Panc1 (cell line): ENCODE measurements at regions not wholly inside any gene's neighbourhood (a gene's known extent, or its start where the extent isn't known, plus 50 kb on each side); places are given as distances from the start of the nearest gene placed in this dataset.
"Not testable (repeated sequence)": the region's sequence is repeated elsewhere in the genome, so short reads cannot be mapped to it uniquely, and the experiment has no call there.

ENCODE experiments used
- ATAC-seq: fragments of 200-7000 bp; cut with Tn5 transposase; 2 replicates; pipeline ENCODE4 v1.9.1; 2020; ENCODE audit warnings: mild to moderate bottlenecking, moderate library complexity
- BruUV-seq: library from RNA; stranded (reverse); fragments of 400-500 nt; replicated peaks from 2 replicates; lab custom pipeline; 2021; lab: Mats Ljungman, UMichigan
- CTCF ChIA-PET: fragments of 300-600 bp; sonication (Branson Sonifier 250); formaldehyde crosslinking; loops from one replicate; lab custom pipeline; 2022; ENCODE audit warnings: antibody characterized with exemption; lab: Charles Lee
- POLR2A ChIA-PET: fragments of 300-600 bp; sonication (Branson Sonifier 250); formaldehyde crosslinking; loops from one replicate; lab custom pipeline; 2022; ENCODE audit warnings: antibody characterized with exemption; lab: Charles Lee
- DNase-seq: peaks from one replicate; pipeline ENCODE4 v3.0.0-alpha.2; 2010; ENCODE audit warnings: low read depth, low spot score
- H3K27ac ChIP-seq: 2 replicates; pipeline ENCODE4 v1.5.1; 2011; ENCODE audit warnings: mild to moderate bottlenecking, low read length, inconsistent platforms
- H3K27me3 ChIP-seq: fragments of 200-500 bp; sonication (Bioruptor generic); 2 replicates; pipeline ENCODE4 v1.6.0; 2014; ENCODE audit warnings: low read length, inconsistent platforms; ENCODE audit not compliant: control insufficient read depth, insufficient read depth
- H3K36me3 ChIP-seq: fragments of 200-500 bp; sonication (Bioruptor generic); 2 replicates; pipeline ENCODE4 v1.5.1; 2014; ENCODE audit warnings: inconsistent platforms, mild to moderate bottlenecking, low read length, moderate library complexity; ENCODE audit not compliant: control insufficient read depth, insufficient read depth
- H3K4me1 ChIP-seq: 2 replicates; pipeline ENCODE4 v1.5.1; 2011; ENCODE audit warnings: inconsistent platforms, mild to moderate bottlenecking, low read length, moderate library complexity; ENCODE audit not compliant: control insufficient read depth, insufficient read depth
- H3K4me3 ChIP-seq, 2 experiments: 2 replicates each; pipeline ENCODE4 v1.5.1; 2011 to 2012; ENCODE audit warnings: low read depth in 2 of 2, low read length in 2 of 2, mild to moderate bottlenecking in 2 of 2, inconsistent platforms in 1 of 2, moderate library complexity in 1 of 2
- H3K9me3 ChIP-seq: fragments of 200-500 bp; sonication (Bioruptor generic); 2 replicates; pipeline ENCODE4 v1.5.1; 2014; ENCODE audit warnings: low read depth, mild to moderate bottlenecking, inconsistent platforms, low read length, moderate library complexity; ENCODE audit not compliant: control insufficient read depth, insufficient read depth
- POLR2AphosphoS5 ChIP-seq: IDR thresholded peaks from 2 replicates; pipeline ENCODE4 v1.6.1; 2012; ENCODE audit warnings: mild to moderate bottlenecking, low read depth, low read length, moderate library complexity
- REST ChIP-seq, 2 experiments: IDR thresholded peaks; 2 replicates each; pipeline ENCODE4 v1.6.1; 2011 to 2012; ENCODE audit warnings: low read depth in 2 of 2, control low read depth in 1 of 2, low read length in 1 of 2, mild to moderate bottlenecking in 1 of 2, moderate library complexity in 1 of 2; ENCODE audit not compliant: insufficient read depth in 1 of 2
- SIN3A ChIP-seq: IDR thresholded peaks from 2 replicates; pipeline ENCODE4 v1.6.1; 2012; ENCODE audit warnings: low read depth, mild to moderate bottlenecking, low read length, moderate library complexity, borderline replicate concordance; ENCODE audit not compliant: insufficient read depth
- TCF7L2 ChIP-seq: IDR thresholded peaks from 2 replicates; pipeline ENCODE4 v1.6.1; 2011; ENCODE audit warnings: mild to moderate bottlenecking, low read depth, low read length, inconsistent platforms
- in situ Hi-C: cut with HindIII; loops from 2 replicates; pipeline ENCODE4 v1.10.0; 2016; ENCODE audit warnings: low sequenced_read_pairs, low pct_unique_long_range_greater_than_20kb
- intact Hi-C: fragments of 100-400 bp; cut with micrococcal nuclease; formaldehyde crosslinking; loops from one replicate; pipeline ENCODE4 v1.10.0; 2022; ENCODE audit not compliant: unreplicated experiment
- TF ChIP-seq, protein P1 (sequence below): fragments of 450-650 bp; IDR thresholded peaks from 2 replicates; pipeline ENCODE4 v1.5.1; 2017; ENCODE audit warnings: mild to moderate bottlenecking

- in situ Hi-C loops, H3K4me3 ChIP-seq, DNase-seq, H3K36me3 ChIP-seq, POLR2A ChIA-PET, H3K27me3 ChIP-seq, BruUV-seq, intact Hi-C loops, H3K27ac ChIP-seq, H3K4me1 ChIP-seq, ATAC-seq, H3K9me3 ChIP-seq, CTCF ChIA-PET: not testable (repeated sequence)
Observed at GRCh38 chr16:29255957-29256356, 150.6 kb downstream of the NPIPB11 start.

DNA sequence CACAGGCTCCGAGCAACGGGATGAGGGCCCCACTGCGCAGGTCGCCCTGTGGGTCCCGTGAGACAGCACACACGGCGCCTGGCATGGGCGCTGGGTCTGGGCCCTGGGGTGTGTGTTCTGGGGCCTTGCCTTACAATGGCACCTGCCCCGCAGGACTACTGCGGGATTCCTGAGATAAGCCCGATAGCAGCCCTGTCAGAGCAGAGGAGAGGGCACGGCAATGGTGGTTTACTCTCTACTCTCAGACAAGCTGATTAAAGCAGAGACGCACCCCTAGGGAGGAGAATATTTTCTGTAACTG is 151.1 kb downstream of the NPIPB11 start:
- in situ Hi-C loops, intact Hi-C loops, H3K27me3 ChIP-seq, H3K9me3 ChIP-seq, DNase-seq, CTCF ChIA-PET, ATAC-seq, H3K27ac ChIP-seq, H3K4me3 ChIP-seq, H3K36me3 ChIP-seq, BruUV-seq, H3K4me1 ChIP-seq, POLR2A ChIA-PET: not testable (repeated sequence)

DNA sequence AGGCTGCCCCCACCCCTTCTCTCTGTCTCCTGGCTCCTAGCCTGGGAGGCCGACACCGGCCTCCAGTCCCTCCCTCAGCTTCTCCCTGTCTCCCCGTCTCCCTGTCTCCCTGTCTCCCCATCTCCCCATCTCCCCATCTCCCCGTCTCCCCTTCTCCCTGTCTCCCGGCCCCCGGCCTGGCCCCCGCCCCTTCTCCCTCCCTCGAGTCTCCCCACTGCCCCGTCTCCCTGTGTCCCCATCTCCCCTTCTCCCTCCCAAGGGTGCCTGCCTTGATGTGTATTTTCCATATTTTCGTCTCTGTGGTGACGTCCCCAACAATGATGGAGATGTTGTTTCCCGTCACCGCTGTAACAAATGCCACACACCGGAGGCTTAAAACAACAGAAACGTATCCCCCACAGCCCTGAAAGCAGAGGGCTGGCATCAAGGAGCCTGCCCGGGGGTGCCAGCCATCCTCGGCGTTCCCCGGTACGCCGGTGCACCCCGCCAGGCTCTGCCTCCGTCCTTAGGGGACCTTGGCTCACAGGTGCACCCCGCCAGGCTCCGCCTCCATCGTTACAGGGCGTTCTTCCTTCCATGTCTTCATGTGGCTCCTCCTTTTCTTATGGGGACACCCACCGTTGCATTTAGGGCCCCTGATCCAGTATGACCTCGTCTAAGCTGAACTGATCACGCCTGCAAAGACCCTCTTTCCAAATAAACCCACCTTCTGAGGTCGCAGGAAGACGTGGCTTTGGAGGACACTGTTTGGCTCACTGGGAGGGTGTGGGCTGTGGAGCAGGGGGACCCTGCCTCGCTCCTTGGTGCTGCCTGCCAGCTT is 151.6 kb downstream of the NPIPB11 start:
- Histone ChIP-seq H3K36me3 (no peaks in the 10 kb centered on the region), H3K9me3 (no peaks in the 10 kb centered on the region), H3K4me3 (no peak overlapping the region), H3K27ac (no peak overlapping the region), H3K27me3 (no peaks in the 10 kb centered on the region), H3K4me1 (peaks cover 4% of the 10 kb centered on the region)
- ChIA-PET CTCF (no interaction called here), POLR2A (no interaction called here)
- TF ChIP-seq POLR2AphosphoS5, result no peak
- no peak for TF ChIP-seq REST (IDR thresholded peaks at IDR 0.05; ENCODE audit: insufficient read depth in 1 of 2, low read depth in 2 of 2, low read length in 1 of 2)
- TF ChIP-seq, protein P1, sequence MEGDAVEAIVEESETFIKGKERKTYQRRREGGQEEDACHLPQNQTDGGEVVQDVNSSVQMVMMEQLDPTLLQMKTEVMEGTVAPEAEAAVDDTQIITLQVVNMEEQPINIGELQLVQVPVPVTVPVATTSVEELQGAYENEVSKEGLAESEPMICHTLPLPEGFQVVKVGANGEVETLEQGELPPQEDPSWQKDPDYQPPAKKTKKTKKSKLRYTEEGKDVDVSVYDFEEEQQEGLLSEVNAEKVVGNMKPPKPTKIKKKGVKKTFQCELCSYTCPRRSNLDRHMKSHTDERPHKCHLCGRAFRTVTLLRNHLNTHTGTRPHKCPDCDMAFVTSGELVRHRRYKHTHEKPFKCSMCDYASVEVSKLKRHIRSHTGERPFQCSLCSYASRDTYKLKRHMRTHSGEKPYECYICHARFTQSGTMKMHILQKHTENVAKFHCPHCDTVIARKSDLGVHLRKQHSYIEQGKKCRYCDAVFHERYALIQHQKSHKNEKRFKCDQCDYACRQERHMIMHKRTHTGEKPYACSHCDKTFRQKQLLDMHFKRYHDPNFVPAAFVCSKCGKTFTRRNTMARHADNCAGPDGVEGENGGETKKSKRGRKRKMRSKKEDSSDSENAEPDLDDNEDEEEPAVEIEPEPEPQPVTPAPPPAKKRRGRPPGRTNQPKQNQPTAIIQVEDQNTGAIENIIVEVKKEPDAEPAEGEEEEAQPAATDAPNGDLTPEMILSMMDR, result no peak
- TF ChIP-seq SIN3A, result no peak
- no peak for TF ChIP-seq TCF7L2
- no peak for DNase-seq
- no peak for ATAC-seq
- in situ Hi-C loops, result no loop called here
- no TSS peak for BruUV-seq
- intact Hi-C loops, result no loop called here

DNA sequence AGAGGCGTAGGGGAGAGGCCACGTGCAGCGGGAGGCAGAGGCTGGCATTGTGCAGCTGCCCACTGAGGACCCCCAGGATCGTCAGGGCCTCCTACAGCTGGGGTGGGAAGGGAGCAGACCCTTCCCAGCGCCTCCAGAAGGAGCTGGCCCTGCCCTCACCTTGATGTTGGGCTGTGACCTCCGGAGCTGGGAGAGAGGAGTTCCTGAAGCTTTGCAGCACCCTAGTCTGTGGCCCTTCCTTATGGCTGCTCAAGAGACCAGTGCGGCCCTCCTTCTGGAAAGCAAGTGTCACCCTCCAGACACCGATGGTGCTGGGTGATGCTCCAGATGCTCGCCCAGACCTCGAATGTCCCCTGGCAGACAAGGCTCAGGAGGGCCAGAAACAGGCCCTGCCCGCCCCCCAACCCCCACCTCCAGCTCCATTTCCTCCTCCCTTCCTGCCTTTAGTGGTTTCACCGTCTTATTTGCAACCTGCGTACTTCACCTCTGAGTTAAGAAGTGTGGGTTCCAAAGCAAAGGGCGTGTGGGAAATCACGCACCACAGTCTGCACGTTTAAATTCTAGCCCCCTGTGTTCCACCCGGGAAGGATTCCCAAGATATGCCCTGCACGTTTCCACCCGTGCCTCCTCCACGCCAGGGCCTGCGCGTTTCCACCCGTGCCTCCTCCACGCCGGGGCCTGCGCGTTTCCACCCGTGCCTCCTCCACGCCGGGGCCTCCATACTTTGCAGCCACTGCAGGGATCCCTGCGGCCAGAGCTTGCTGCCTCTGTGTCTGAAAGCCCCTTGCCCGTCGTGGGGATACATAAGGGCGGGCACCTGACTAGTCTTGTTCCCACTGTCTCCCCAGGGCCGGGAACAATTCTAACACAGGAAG is 152.6 kb downstream of the NPIPB11 start:
- DNase-seq, H3K27me3 ChIP-seq, in situ Hi-C loops, H3K4me3 ChIP-seq, H3K9me3 ChIP-seq, H3K4me1 ChIP-seq, POLR2A ChIA-PET, BruUV-seq, intact Hi-C loops, H3K36me3 ChIP-seq, ATAC-seq, H3K27ac ChIP-seq, CTCF ChIA-PET: not testable (repeated sequence)

DNA sequence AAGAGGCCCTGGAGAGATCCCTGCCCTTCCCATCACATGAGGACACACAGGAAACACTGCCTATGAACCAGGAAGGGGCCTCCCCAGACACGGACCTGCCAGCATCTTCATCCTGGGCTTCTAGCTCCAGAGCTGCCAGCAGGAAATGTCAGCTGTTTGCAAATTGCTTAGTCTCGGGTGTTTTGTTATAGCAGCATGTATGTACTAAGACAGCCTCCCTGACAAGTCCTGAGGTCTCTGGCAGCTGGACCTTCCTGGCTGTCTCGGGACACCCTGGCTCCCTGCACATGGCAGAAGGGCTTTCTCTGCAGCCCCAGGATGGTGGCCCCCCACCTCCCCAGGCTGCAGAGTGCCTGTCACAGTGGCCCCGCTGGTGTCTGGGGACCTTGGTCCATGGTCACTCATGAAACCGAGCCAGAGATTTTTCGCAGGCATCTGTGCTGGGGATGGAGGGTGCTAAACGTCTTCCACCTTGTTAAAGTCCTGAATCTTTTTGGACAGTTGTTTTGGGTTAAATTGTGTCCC is 153.4 kb downstream of the NPIPB11 start:
- intact Hi-C loops, H3K27ac ChIP-seq, H3K4me1 ChIP-seq, H3K27me3 ChIP-seq, H3K9me3 ChIP-seq, BruUV-seq, ATAC-seq, DNase-seq, POLR2A ChIA-PET, H3K4me3 ChIP-seq, CTCF ChIA-PET, in situ Hi-C loops, H3K36me3 ChIP-seq: not testable (repeated sequence)
